T47D (cell line): ENCODE measurements at regions not wholly inside any gene's neighbourhood (a gene's known extent, or its start where the extent isn't known, plus 50 kb on each side); places are given as distances from the start of the nearest gene placed in this dataset.
"Not testable (repeated sequence)": the region's sequence is repeated elsewhere in the genome, so short reads cannot be mapped to it uniquely, and the experiment has no call there.

Source experiments
- DNase-seq, 2 experiments: peaks; one replicate each; pipeline versions ENCODE4 v3.0.0 to v3.0.0-alpha.2; 2011 to 2012; ENCODE audit warnings: low read depth in 1 of 2, low spot score in 1 of 2
- JUND ChIP-seq: IDR thresholded peaks from 2 replicates; pipeline ENCODE4 v1.6.1; 2012; ENCODE audit warnings: low read depth
- in situ Hi-C: cut with HindIII; loops from 2 replicates; pipeline ENCODE4 v1.10.0; 2016; ENCODE audit warnings: low sequenced_read_pairs, low pct_unique_long_range_greater_than_20kb

DNA sequence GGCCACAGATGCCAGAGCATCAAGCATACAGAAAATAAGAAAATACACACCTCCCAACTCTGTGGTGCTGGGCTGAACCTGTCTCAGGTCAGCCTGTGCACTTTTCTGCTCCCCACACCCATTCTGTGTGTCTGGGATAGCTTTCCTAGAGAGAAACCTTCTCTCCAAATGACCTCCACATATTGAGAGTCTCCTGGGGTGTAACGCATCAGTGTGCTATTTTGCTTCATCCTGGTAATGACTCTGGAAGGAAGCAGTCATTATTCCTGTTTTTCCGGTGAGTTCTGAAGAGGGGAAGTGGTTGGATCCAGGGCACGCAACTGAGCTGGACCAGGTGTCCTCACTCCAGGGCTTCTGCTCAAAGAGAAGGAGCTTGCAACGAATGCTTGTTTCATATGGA is 73.2 kb upstream of the SH3PXD2B start:
- DNase-seq = no peak
- no peak for TF ChIP-seq JUND
- in situ Hi-C loops = no loop called here

DNA sequence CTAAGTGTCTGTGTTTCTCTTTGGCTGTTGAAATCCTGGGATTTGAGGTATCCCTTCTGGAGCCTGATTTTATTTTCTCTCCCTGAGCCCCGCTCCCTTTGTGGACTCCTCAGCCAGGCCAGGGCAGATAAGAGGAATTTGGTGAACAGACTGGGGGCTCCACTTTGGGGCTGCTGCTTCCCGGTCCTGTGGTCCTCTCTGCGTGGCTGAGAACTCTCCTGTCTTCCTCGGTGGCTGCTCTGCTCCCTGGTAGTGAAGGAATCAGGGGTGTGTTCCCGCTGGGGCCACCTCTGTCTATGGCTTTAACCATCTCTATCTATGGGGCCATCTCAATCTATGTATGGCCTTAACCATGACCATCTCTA is 71.7 kb upstream of the SH3PXD2B start:
- no peak for TF ChIP-seq JUND
- in situ Hi-C loops = no loop called here
- DNase-seq = no peak

DNA sequence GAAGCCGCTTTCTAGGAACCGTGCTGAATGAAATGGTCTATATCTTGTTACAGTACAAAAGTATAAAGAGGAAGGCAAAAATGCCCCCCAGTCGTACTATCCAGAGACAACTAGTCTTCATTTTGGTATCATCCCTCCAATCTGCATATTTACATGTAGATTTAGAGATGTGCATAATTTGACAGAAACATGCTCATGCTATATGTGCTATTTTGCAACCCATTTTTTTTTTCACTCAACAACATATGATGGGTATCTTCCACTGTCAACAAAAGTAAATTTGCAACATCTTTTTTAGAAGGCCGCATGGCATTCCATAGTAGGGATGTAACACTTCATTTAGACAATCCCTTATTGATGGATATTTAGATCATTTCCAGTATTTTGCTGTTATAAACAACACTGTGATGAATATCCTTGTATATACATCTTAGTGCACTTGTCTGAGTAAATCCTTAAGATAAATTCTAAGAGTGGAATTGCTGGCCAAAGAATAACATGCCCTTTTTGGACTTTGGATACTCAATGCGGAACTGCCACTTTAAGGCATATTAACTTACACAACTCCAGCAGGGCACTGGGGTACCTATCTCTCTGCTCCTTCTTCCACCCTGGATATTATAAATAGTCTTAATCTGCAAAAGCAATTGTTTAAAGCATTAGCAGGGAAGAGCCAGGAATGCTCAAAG is 71.1 kb upstream of the SH3PXD2B start:
- TF ChIP-seq JUND = no peak
- no peak for DNase-seq
- in situ Hi-C loops = no loop called here

DNA sequence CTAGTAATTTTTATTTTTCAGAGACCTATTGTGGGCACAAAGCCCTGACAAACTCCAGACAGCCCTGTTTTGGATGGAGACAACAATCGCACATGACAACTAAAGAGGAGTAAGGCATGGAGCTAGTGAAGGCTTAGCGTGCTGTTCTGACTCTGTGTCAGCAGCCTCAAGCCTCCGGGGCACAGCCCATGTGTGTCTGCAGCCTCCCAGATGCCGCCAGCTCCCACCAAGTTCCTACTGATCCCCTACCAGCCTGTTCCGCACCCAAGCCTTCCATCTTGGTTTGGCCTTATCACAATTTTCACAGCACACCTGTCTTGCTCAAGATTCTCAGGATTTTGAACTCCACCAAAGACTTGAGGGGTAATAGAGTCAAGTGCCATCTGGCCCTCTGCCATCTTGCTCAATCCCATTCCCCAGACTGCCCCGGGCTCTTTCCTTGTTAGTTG is 70.3 kb upstream of the SH3PXD2B start:
- TF ChIP-seq JUND = no peak
- in situ Hi-C loops = no loop called here
- no peak for DNase-seq

DNA sequence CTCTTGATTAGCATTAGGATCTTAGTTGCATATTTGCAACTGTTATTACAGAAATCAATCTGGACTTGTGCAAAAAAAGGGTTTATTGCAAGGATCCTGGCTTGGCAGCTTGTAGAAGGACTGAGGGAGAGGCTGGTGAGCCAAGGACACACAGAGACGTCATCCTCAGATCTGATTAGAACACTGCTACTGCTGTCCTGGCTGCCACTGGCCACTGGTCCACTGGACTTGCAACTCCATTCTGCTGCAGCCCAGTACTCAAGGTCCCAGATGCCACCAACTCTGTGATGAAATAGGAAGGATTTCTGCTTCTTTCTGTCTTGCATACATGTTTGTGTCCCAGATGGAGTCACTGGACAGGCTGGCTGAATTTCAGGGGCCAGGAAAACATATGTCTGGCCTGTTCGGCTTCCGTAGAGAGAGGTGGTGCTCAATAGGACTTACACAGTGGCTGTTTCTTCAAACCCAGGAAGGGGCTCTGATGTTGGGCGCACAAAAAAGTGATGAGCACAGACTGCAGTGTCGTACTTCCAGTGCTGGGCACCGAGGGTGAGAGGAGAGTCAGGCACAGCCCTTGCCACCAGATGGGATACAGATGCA is 68.9 kb upstream of the SH3PXD2B start:
- TF ChIP-seq JUND = no peak
- in situ Hi-C loops = no loop called here
- DNase-seq = no peak

DNA sequence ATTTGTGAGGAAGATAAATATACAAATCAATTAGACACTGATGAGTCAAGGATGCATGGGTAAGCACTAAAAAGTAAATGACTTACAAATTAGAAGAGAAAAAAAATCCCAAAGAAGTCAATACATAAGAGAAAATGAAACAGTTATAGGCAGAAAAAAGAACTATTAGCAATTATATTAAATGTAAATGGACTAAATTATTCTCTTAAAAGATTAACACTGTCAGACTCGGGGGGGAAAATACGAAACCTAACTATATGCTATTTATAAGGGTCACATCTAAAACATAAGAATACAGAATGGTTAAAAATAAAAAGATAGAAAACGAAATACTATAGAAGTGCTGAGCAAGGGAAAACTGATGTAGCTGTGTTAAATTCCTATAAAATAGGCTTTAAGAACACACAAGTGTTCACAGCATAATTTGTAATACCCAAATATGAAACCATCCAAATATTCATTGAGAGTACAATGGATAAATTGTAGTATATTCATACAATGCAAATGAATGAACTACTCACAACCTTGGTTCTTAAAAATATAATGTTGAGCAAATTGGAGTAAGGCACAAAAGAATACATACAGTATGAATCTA is 67.1 kb upstream of the SH3PXD2B start:
- in situ Hi-C loops = no loop called here
- TF ChIP-seq JUND = no peak
- DNase-seq = no peak

DNA sequence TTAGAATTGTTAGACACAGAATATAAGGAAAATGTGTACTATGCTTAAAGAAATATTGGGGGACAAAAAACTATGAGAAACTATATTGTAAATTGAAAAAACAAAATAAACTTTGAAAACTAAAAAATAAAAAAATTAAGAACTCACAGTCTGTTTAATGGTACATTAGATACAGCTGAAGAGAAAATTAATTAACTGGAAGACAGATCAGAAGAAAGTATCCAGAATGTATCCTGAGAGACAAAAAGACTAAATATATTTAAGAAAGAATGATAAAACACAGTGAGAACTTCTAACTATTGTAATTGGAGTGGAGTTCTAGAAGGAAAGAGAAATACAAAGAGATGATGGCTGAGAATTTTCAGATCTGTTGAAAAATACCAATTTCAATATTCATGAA is 57.6 kb upstream of the SH3PXD2B start:
- no peak for DNase-seq
- in situ Hi-C loops = no loop called here
- TF ChIP-seq JUND = no peak

DNA sequence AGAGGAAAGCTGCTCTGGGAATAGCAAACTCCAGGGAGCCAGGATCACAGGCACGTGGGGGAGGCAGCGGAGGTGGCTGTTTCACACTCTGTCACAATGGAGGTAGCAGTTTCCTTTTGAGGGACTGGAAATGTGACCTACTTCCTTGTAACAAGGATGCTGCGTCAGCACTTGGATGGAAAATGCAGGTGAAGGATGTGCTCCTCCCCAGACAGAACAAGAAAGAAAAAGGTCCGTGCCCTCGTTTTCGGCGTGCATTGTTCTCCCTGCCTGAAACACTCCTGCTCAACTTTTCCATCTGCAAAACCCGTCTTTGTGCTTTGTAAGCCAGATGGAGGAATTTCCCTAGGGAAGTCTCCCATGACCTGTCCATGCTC is 55.1 kb upstream of the SH3PXD2B start:
- in situ Hi-C loops = no loop called here
- TF ChIP-seq JUND = no peak
- no peak for DNase-seq

DNA sequence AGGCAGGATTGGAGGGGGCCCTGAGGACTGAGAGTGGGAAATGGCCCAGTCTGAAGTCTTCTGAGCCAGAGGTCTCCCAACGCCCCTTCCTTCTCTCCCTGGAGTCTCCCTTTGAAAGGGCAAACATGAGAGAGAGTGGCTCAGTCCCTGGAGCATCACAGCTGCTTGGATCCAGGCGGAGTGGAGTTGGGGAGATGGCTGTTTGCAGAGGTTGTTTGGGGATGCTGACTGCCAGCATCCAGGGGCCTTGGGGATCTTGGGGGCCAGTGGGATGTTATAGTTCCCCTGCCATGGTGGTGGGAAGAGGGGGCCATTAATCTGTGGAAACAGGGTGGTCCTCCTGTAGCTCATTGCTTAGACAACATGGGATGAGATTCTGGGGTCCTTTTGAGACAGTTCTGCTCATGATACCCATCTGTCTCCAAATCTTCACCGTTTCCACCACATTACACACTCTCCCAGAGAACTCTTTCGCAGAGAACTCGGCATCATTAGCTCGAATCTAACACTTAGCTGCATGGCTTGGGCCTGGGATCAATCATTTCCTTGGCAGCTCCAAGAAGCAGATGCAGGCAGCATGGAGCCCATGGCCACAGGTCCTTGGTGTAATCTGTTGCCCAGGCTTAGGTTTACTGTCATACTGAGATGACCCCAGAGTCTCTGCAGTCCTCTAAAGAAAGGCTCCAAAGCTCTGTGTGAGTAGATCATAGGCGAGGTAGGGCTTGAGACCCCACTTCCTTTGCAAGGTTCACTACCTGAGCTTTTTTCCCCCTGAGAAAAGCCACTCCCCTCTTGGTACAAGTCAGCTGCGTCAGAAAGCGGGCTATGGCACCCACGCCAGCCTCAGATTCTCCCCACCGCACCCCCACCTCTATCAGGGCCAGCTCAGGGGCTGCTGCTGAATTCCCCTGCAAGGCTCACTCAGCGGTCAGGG is 54.4 kb upstream of the SH3PXD2B start:
- in situ Hi-C loops = no loop called here
- no peak for TF ChIP-seq JUND
- DNase-seq = no peak

DNA sequence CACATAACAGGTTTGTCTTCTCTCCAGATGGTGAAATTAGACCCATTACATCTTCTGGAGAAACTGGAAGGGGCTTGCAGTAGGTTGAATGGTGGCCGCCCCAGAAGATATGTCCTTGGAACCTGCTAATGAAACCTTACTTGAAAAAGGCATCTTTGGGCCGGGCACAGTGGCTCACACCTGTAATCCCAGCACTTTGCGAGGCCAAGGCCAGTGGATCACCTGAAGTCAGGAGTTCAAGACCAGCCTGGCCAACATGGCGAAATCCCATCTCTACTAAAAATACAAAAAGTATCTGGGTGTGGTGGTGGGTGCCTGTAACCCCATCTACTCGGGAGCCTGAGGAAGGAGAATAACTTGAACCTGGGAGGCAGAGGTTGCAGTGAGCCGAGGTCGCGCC is 53.2 kb upstream of the SH3PXD2B start:
- in situ Hi-C loops, DNase-seq: not testable (repeated sequence)

DNA sequence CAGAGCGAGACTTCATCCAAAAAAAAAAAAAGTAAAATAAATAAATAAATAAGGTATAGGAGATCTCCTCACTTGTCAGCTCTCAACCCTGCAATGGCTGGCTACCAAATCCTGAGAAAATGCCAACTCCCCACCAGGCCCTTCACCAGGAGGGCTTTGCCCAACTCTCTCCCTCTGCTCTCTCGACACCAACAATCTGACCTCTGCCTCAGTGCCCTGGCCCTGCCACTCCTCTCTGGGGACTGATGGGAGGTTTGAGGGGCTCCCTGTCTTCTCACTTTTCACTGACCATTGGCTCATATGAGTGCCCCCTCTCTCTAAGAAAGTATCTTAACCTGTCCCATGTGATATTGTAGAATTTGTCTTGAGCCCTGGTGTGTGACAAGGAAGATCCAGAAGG is 52.6 kb upstream of the SH3PXD2B start:
- in situ Hi-C loops = no loop called here
- DNase-seq = no peak
- TF ChIP-seq JUND = no peak

DNA sequence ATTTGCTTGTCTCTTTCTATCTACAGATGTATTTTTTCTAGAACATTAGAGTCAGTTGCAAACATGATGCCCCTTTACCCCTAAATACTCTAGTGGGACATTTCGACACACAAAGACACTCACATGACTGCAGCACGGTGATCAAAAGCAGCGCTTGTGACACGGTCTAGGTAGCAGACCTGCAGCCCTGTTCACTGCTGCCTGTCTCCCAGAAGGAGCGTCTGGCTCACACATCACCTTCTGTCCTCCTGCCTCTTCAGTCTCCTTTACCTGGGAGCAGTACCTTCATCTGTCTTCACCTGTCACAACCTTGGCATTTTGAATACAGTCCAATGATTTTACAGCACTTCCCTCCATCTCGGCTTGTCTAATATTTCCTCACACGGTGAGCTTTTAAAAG is 51.9 kb upstream of the SH3PXD2B start:
- in situ Hi-C loops = no loop called here
- DNase-seq = no peak
- TF ChIP-seq JUND = no peak

DNA sequence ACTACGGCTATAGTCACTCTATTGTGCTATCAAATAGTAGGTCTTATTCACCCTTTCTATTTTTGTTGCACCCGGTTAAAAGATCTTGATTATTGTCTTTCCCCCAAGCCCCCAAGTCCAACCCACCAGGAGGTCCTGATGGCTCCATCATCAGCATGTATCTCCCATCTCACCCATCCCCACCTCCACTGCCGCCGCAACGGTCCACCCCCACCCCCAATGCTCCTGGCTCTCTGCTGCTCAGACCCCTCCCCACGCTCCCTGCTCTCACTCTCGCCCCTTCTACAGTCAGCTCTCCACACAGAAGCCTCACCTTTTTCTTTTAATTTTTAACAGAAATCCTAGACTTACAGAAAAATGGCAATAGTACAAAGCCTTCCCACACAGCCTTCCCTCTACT is 51.5 kb upstream of the SH3PXD2B start:
- TF ChIP-seq JUND = no peak
- in situ Hi-C loops = no loop called here
- no peak for DNase-seq
